OCI-LY1 (cell line): ENCODE measurements at regions not wholly inside any gene's neighbourhood (a gene's known extent, or its start where the extent isn't known, plus 50 kb on each side); places are given as distances from the start of the nearest gene placed in this dataset.

Experiments
- H2AFZ ChIP-seq: fragments of 200-600 bp; sonication (generic), shearing (Covaris generic); 2 replicates; pipeline ENCODE4 v1.6.0; 2014; ENCODE audit warnings: antibody characterized with exemption, mild to moderate bottlenecking, low read length
- H3F3A ChIP-seq: fragments of 200-600 bp; sonication (generic), shearing (Covaris generic); 2 replicates; pipeline ENCODE4 v1.6.0; 2014; ENCODE audit warnings: mild to moderate bottlenecking, antibody characterized with exemption, low read length, moderate library complexity; ENCODE audit not compliant: insufficient read depth
- H3K27ac ChIP-seq: fragments of 200-600 bp; sonication (generic); 2 replicates; pipeline ENCODE4 v1.5.1; 2014; ENCODE audit warnings: low read length, mixed run types, mild to moderate bottlenecking, low read depth; ENCODE audit not compliant: poor library complexity, severe bottlenecking
- H3K27me3 ChIP-seq: fragments of 200-600 bp; sonication (generic); 2 replicates; pipeline ENCODE4 v1.6.0; 2014; ENCODE audit warnings: antibody characterized with exemption, mild to moderate bottlenecking, low read length, moderate library complexity; ENCODE audit not compliant: insufficient read depth
- H3K36me3 ChIP-seq: fragments of 200-600 bp; sonication (generic); 2 replicates; pipeline ENCODE4 v1.6.1; 2014; ENCODE audit warnings: mild to moderate bottlenecking, antibody characterized with exemption, low read length, moderate library complexity, mixed read lengths; ENCODE audit not compliant: insufficient read depth
- H3K4me1 ChIP-seq: fragments of 200-600 bp; sonication (generic); 2 replicates; pipeline ENCODE4 v1.5.1; 2014; ENCODE audit warnings: mild to moderate bottlenecking, low read length, moderate library complexity; ENCODE audit not compliant: insufficient read depth, severe bottlenecking
- H3K4me2 ChIP-seq: fragments of 200-600 bp; sonication (generic), shearing (Covaris generic); 2 replicates; pipeline ENCODE4 v1.6.1; 2014; ENCODE audit warnings: low read length
- H3K4me3 ChIP-seq: fragments of 200-600 bp; sonication (generic); 2 replicates; pipeline ENCODE4 v1.5.1; 2014; ENCODE audit warnings: low read length, low read depth, mild to moderate bottlenecking, mixed read lengths; ENCODE audit not compliant: poor library complexity, severe bottlenecking
- H3K79me2 ChIP-seq: fragments of 200-600 bp; shearing (Covaris generic); 2 replicates; pipeline ENCODE4 v1.6.1; 2016; ENCODE audit warnings: mixed run types, low read length, mixed read lengths; ENCODE audit not compliant: insufficient read depth
- H3K9ac ChIP-seq: fragments of 200-600 bp; sonication (generic), shearing (Covaris generic); 2 replicates; pipeline ENCODE4 v1.6.1; 2014; ENCODE audit warnings: mild to moderate bottlenecking, low read length, mixed read lengths
- H3K9me2 ChIP-seq: fragments of 200-600 bp; sonication (generic), shearing (Covaris generic); 2 replicates; pipeline ENCODE4 v1.6.1; 2014; ENCODE audit warnings: low read depth, mild to moderate bottlenecking, low read length, mixed read lengths
- H3K9me3 ChIP-seq: fragments of 200-600 bp; shearing (Covaris generic); 2 replicates; pipeline ENCODE4 v1.6.1; 2014; ENCODE audit warnings: low read length, mixed read lengths
- H4K20me1 ChIP-seq: fragments of 200-600 bp; sonication (generic), shearing (Covaris generic); 2 replicates; pipeline ENCODE4 v1.6.0; 2016; ENCODE audit warnings: mild to moderate bottlenecking, low read length; ENCODE audit not compliant: insufficient read depth
- EZH2 ChIP-seq: fragments of 200-600 bp; sonication (generic), shearing (Covaris generic); IDR thresholded peaks from 2 replicates; pipeline ENCODE4 v1.8.0; 2017; ENCODE audit warnings: borderline replicate concordance, mixed run types, mild to moderate bottlenecking, antibody characterized with exemption, low read length, moderate library complexity, mixed read lengths
- TF ChIP-seq, protein P1 (sequence below): fragments of 200-600 bp; sonication (generic), shearing (Covaris generic); IDR thresholded peaks from 2 replicates; pipeline ENCODE4 v1.5.1; 2017; ENCODE audit warnings: mild to moderate bottlenecking, antibody characterized with exemption, low read length, moderate library complexity, mixed read lengths

DNA sequence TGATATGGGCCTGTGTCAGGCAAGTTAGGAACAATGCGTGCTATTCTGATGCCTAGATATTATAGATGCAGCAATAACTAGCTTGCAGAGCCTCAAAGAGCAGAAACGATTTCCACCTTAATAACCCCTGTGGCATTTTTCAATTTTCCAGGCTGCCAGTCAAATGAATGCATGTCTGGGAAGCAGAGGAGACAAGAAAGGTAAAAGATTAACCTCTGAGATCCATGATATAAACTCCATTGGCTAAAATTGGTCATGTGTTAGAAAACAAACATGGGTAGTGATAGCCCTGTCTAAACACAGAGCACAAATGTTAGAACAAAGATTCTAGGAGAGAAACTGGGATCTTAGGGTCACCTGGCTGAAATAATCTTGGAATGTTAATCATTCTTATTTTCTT, 811.1 kb downstream of the DIAPH3 start:
- H3K9me2 ChIP-seq: no peaks in the 10 kb centered on the region
- H3K4me3 ChIP-seq: no peak overlapping the region
- no peak overlapping the region for H2AFZ ChIP-seq
- no peak overlapping the region for H3K9ac ChIP-seq
- H3K27ac ChIP-seq: no peak overlapping the region
- H3F3A ChIP-seq: no peaks in the 10 kb centered on the region
- H4K20me1 ChIP-seq: no peaks in the 10 kb centered on the region
- no peaks in the 10 kb centered on the region for H3K4me1 ChIP-seq
- no peaks in the 10 kb centered on the region for H3K79me2 ChIP-seq
- no peaks in the 10 kb centered on the region for H3K36me3 ChIP-seq
- TF ChIP-seq, protein P1, sequence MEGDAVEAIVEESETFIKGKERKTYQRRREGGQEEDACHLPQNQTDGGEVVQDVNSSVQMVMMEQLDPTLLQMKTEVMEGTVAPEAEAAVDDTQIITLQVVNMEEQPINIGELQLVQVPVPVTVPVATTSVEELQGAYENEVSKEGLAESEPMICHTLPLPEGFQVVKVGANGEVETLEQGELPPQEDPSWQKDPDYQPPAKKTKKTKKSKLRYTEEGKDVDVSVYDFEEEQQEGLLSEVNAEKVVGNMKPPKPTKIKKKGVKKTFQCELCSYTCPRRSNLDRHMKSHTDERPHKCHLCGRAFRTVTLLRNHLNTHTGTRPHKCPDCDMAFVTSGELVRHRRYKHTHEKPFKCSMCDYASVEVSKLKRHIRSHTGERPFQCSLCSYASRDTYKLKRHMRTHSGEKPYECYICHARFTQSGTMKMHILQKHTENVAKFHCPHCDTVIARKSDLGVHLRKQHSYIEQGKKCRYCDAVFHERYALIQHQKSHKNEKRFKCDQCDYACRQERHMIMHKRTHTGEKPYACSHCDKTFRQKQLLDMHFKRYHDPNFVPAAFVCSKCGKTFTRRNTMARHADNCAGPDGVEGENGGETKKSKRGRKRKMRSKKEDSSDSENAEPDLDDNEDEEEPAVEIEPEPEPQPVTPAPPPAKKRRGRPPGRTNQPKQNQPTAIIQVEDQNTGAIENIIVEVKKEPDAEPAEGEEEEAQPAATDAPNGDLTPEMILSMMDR: no peak
- TF ChIP-seq EZH2: no peak
- no peaks in the 10 kb centered on the region for H3K27me3 ChIP-seq
- H3K9me3 ChIP-seq: no peaks in the 10 kb centered on the region
- no peak overlapping the region for H3K4me2 ChIP-seq

DNA sequence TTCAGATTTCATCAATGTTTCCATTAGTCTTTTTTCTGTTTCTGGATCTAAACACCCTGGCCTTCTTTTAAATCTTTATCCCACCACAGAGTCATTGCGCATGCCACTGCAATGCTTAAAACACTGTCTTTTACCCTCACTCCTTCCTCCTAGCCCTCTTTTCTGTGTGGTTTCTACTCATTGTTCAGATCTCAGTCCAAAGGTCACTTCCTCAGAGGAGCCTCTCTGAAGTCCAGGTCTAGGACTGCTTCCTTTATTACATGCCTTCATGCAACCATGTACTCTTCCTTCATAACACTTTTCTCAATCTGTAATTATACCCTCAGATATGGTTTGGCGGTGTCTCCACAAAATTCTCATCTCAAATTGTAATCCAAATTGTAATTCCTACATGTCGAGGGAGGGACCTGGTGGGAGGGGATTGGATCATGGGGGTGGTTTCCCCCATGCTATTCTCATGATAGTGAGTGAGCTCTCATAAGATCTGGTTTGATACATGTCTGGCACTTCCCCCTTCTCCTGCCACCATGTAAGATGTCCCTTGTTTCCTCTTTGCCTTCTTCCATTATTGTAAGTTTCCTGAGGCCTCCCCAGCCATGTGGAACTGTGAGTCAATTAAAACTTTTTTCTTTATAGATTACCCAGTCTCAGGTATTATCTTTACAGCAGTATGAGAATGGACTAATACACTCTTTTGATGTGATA, 808.9 kb downstream of the DIAPH3 start:
- Histone ChIP-seq H3K27ac (no peak overlapping the region), H3F3A (no peaks in the 10 kb centered on the region), H3K4me3 (no peak overlapping the region), H3K9me3 (no peaks in the 10 kb centered on the region), H3K9me2 (no peaks in the 10 kb centered on the region), H3K4me1 (no peaks in the 10 kb centered on the region), H4K20me1 (no peaks in the 10 kb centered on the region), H3K9ac (no peak overlapping the region), H3K27me3 (no peaks in the 10 kb centered on the region), H3K36me3 (no peaks in the 10 kb centered on the region), H2AFZ (no peak overlapping the region), H3K4me2 (no peak overlapping the region), H3K79me2 (no peaks in the 10 kb centered on the region)
- TF ChIP-seq, protein P1: no peak
- no peak for TF ChIP-seq EZH2

GRCh38 chr13:59356607-59357006, 807.1 kb downstream of the DIAPH3 start:
- no peak overlapping the region for H3K4me2 ChIP-seq

More at GRCh38 chr13:59356607-59357006, 807.1 kb downstream of the DIAPH3 start:
- H3K36me3 ChIP-seq: no peaks in the 10 kb centered on the region
- H3K27ac ChIP-seq: no peak overlapping the region
- H3K9me3 ChIP-seq: no peaks in the 10 kb centered on the region
- H3K79me2 ChIP-seq: no peaks in the 10 kb centered on the region
- TF ChIP-seq, protein P1: no peak
- no peak for TF ChIP-seq EZH2
- H3K27me3 ChIP-seq: no peaks in the 10 kb centered on the region
- H3K4me3 ChIP-seq: no peak overlapping the region
- H3K9ac ChIP-seq: no peak overlapping the region
- no peaks in the 10 kb centered on the region for H3K4me1 ChIP-seq
- H2AFZ ChIP-seq: no peak overlapping the region
- H4K20me1 ChIP-seq: no peaks in the 10 kb centered on the region
- no peaks in the 10 kb centered on the region for H3F3A ChIP-seq
- H3K9me2 ChIP-seq: no peaks in the 10 kb centered on the region
